Gastrocnemius medialis (tissue), 4 donors: ENCODE measurements at regions not wholly inside any gene's neighbourhood (a gene's known extent, or its start where the extent isn't known, plus 50 kb on each side); places are given as distances from the start of the nearest gene placed in this dataset.

Experiments used
- CTCF ChIP-seq, 5 experiments: fragments of 450-650 bp in 3 of 5; fragments of 200-600 bp in 2 of 5; sonication (generic) in 2 of 5; IDR thresholded peaks in 4 of 5; conservative IDR thresholded peaks in 1 of 5; 1 replicate in 4 of 5; 2 replicates in 1 of 5; pipeline ENCODE4 v1.5.1; 2016 to 2019; ENCODE audit warnings: antibody characterized with exemption in 5 of 5, mild to moderate bottlenecking in 3 of 5, moderate library complexity in 3 of 5
- POLR2A ChIP-seq, 2 donors: fragments of 450-650 bp; IDR thresholded peaks; one replicate each; pipeline ENCODE4 v1.6.1; 2017; ENCODE audit warnings: antibody characterized with exemption in 2 of 2, mild to moderate bottlenecking in 2 of 2, moderate library complexity in 2 of 2

DNA sequence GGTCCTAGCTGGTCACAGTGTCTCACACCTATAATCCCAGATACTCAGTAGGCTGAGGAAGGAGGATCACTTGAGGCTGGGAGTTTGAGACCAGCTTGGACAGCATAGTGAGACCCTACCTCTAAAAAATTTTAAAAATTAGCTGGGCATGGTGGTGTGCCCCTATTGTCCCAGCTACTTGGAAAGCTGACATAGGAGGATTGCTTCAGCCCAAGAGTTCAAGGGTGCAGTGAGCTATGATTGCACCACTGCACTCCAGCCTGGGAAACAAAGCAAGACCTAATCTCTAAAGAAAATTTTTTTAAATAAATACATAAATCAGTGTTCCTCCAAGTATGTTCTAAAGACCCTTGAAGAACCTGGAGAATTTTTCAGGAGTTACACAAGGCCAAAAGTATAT is 50.6 kb upstream of the GNAO1 start:
- TF ChIP-seq CTCF (IDR thresholded peaks at IDR 0.05 in 4 of 5, conservative IDR thresholded peaks at IDR 0.05 in 1 of 5) (no peak), POLR2A (IDR thresholded peaks at IDR 0.05) (no peak)
